22Rv1 (cell line): ENCODE measurements at regions not wholly inside any gene's neighbourhood (a gene's known extent, or its start where the extent isn't known, plus 50 kb on each side); places are given as distances from the start of the nearest gene placed in this dataset.

Source experiments
- CTCF ChIP-seq: fragments of 450-650 bp; IDR thresholded peaks from 2 replicates; pipeline ENCODE4 v1.5.1; 2017; ENCODE audit warnings: mild to moderate bottlenecking
- ZFX ChIP-seq: fragments of 450-650 bp; IDR thresholded peaks from 2 replicates; pipeline ENCODE4 v1.6.1; 2017; ENCODE audit warnings: antibody characterized with exemption, borderline replicate concordance

- no peak for TF ChIP-seq CTCF
- no peak for TF ChIP-seq ZFX
Measured at GRCh38 chr6:110551088-110551487, 74.7 kb upstream of the SLC22A16 start.
